ENCODE measurements at regions not wholly inside any gene's neighbourhood (a gene's known extent, or its start where the extent isn't known, plus 50 kb on each side); places are given as distances from the start of the nearest gene placed in this dataset.
A peak's percentile ranks its signal among the peaks of the same experiment; 100 is the strongest.
"Not testable (repeated sequence)": the region's sequence is repeated elsewhere in the genome, so short reads cannot be mapped to it uniquely, and the experiment has no call there.

- peak; percentile 75 for ATAC-seq
- DNase-seq, result peak; percentile 49
- intact Hi-C loops (cut with micrococcal nuclease), result no loop called here
Measured at GRCh38 chr2:12465631-12466135, 251.1 kb upstream of the TRIB2 start.

- no peak for ATAC-seq
- no peak for DNase-seq
- intact Hi-C loops (cut with micrococcal nuclease), result no loop called here
Measured at GRCh38 chr2:12467303-12467702, 249.4 kb upstream of the TRIB2 start.

GRCh38 chr2:12469141-12469561, 247.6 kb upstream of the TRIB2 start:
- intact Hi-C loops (cut with micrococcal nuclease), result no loop called here
- no peak for DNase-seq
- ATAC-seq, result peak; percentile 26

- ATAC-seq; DNase-seq; intact Hi-C loops (cut with micrococcal nuclease): not testable (repeated sequence)
Measured at GRCh38 chr2:12472265-12472664, 244.5 kb upstream of the TRIB2 start.

DNA sequence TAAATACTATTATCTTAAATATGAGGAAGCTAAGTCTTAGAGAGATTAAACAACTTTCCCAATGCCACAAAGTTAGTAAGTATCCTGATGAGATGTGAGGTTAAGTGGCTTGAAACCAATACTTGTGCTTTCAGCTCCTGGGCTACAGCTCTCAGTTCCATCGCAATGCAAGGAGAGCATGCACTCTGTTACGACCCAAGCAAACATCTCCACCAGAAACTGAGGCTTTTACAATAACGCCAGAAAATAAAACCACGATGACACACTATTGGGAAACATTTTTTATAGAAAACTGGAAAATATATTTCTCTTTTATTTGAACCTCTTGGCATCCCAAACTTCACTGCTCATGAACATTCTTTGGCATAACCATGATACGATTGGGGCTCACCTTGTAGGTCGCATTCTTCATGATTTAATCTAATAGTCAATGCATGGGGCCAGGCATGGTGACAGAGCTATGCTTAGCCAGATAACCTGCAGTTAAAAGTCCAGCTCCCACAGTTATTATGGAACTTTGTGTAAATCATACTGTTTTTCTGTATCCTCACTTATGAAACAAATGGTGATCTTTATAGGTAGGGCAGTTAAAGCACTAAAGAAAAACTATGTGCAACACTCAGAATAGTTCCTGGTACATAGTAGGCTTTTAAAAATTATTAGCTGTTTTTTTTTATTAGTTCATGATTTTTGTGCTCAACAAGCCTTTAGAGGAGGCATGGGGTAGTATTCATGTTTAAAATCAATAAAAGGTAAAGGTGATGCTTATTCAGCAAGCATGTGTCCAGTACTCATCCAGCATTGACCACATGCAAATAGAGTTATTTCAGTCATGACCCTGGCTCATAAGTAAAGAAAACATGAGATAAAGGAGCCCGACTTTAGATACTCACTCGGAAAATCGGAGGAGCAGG, 238.3 kb upstream of the TRIB2 start:
- intact Hi-C loops (cut with micrococcal nuclease), result no loop called here
- DNase-seq (no peak), ATAC-seq (no peak)

DNA sequence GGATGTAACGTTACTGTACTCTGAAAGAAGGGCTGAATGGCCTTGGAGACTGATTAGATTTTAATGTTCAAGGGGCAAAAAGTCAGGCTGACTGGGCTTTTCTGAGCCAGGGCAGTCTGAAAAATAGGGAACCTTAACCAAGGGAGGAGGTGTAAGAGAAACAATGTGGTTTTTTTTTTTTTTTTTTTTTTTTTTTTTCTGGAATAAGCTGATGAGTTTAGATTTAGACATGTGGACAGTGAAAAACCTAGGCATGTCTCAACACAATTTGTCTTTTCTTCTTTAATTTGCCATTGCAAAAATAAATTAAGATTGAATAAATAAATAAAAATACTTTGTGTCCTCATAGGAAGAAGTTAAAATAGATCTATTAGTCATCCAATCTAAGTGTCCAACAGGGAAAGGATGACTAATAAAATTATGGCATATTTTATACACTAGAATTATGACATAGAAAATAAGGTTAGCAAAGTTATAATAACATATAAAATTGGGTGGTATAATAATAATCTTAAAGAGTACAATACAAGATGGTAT, 237.6 kb upstream of the TRIB2 start:
- DNase-seq (no peak), ATAC-seq (no peak)
- intact Hi-C loops (cut with micrococcal nuclease), result no loop called here

- intact Hi-C loops (cut with micrococcal nuclease), result no loop called here
- ATAC-seq, result peak; percentile 22
Measured at GRCh38 chr2:12484536-12485115, 232.1 kb upstream of the TRIB2 start.

GRCh38 chr2:12486205-12487118, 230.3 kb upstream of the TRIB2 start:
- intact Hi-C loops (cut with micrococcal nuclease), result no loop called here
- no peak for DNase-seq
- ATAC-seq, result peak; percentile 72

More at GRCh38 chr2:12484536-12485115, 232.1 kb upstream of the TRIB2 start:
- DNase-seq, result no peak

DNA sequence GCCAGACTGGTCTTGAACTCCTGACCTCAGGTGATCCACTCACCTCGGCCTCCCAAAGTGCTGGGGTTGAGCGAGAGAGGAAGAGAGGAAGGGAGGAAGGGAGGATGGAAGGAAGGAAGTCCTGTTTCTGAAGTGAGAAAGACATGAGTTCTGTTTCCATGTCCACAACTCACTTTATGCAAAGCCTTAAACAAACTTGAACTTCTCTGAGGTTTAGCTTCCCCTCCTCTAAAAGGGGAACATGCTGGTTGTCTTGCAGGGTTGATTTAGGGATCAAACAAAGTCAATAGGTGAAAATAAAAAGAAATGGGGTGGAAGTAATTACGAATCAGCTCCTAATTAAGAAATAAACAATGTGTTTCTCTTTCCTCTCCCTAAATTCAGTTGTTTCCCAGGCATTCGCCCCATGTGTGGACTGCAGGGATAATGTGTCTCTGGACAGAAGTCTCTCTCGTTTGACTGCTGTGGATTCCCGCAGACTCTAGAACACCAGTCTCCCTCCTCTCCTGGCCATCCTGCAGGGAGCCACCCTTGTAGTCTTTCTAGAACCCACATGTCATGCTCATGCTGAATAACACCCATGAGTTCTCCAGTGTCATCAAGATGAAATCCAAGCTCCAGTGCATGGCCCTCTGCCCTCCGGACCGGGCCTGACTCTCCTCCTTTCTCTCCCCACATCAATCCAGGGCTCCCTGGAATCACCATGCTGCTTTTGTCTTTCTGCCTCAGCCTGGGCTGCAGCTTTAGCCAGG, 229.3 kb upstream of the TRIB2 start:
- no peak for DNase-seq
- no peak for ATAC-seq
- intact Hi-C loops (cut with micrococcal nuclease), result no loop called here

- no peak for DNase-seq
- ATAC-seq, result no peak
- intact Hi-C loops (cut with micrococcal nuclease), result no loop called here
Measured at GRCh38 chr2:12488352-12489318, 228.1 kb upstream of the TRIB2 start.

- DNase-seq (no peak), ATAC-seq (no peak)
- intact Hi-C loops (cut with micrococcal nuclease), result no loop called here
Measured at GRCh38 chr2:12490641-12491040, 226.1 kb upstream of the TRIB2 start.

DNA sequence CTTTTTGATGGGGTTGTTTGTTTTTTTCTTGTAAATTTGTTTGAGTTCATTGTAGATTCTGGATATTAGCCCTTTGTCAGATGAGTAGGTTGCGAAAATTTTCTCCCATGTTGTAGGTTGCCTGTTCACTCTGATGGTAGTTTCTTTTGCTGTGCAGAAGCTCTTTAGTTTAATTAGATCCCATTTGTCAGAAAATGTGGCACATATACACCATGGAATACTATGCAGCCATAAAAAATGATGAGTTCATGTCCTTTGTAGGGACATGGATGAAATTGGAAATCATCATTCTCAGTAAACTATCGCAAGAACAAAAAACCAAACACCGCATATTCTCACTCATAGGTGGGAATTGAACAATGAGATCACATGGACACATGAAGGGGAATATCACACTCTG, 224.4 kb upstream of the TRIB2 start:
- intact Hi-C loops (cut with micrococcal nuclease); DNase-seq; ATAC-seq: not testable (repeated sequence)

GRCh38 chr2:12493031-12493513, 223.7 kb upstream of the TRIB2 start:
- DNase-seq (peak; percentile 47), ATAC-seq (peak; percentile 94)
- intact Hi-C loops (cut with micrococcal nuclease), result no loop called here

DNA sequence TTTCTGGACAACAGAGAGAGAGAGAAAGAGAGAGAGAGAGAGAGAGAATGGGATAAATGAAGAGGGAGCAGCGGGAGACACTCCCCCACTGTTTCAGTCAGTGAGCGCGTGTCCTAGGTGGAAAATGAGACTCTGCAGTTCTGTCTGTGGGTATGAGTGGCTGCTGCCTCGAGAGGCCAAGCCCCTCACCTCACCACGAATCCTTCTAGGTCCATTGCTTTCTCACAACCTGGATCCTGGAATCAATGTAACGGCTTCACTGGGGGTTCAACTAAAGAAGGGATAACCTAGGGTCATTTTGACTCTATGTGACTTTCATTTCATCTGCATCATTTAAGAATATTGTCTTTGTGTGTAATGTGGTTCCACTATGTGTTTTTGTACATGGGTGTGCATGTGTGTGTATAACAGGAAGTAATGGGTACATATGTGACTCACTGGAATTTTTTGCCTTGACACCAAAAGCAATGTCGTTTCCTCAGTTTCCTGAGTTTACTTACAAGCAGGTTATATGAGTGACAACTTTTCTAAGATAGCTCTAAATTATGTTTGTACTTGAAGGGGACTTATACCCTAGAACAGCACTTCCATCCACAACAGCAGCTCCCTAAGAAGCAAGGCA, 221.4 kb upstream of the TRIB2 start:
- intact Hi-C loops (cut with micrococcal nuclease), result no loop called here
- no peak for DNase-seq
- no peak for ATAC-seq

- no peak for DNase-seq
- ATAC-seq, result no peak
- intact Hi-C loops (cut with micrococcal nuclease), result no loop called here
Measured at GRCh38 chr2:12498286-12498685, 218.4 kb upstream of the TRIB2 start.

GRCh38 chr2:12498704-12499103, 218.0 kb upstream of the TRIB2 start:
- DNase-seq, result no peak
- no peak for ATAC-seq
- intact Hi-C loops (cut with micrococcal nuclease), result no loop called here

GRCh38 chr2:12500899-12501298, 215.8 kb upstream of the TRIB2 start:
- intact Hi-C loops (cut with micrococcal nuclease), result no loop called here
- ATAC-seq, result no peak

More at GRCh38 chr2:12500899-12501298, 215.8 kb upstream of the TRIB2 start:
- no peak for DNase-seq

All from left ventricle myocardium superior (tissue), 1 donor.